GM23338 (cell line): ENCODE measurements at regions not wholly inside any gene's neighbourhood (a gene's known extent, or its start where the extent isn't known, plus 50 kb on each side); places are given as distances from the start of the nearest gene placed in this dataset.

Source experiments
- ATAC-seq: fragments of 200-7000 bp; cut with Tn5 transposase; 3 replicates; pipeline ENCODE4 v1.9.1; 2020
- DNase-seq: peaks from one replicate; pipeline ENCODE4 v3.0.0-alpha.2; 2015; ENCODE audit warnings: low spot score
- H2AFZ ChIP-seq: fragments of 200-600 bp; sonication (generic); 2 replicates; pipeline ENCODE4 v1.8.0; 2016; ENCODE audit warnings: antibody characterized with exemption, mild to moderate bottlenecking, moderate library complexity
- H3F3A ChIP-seq: fragments of 200-600 bp; sonication (generic); replicated peaks from 2 replicates; pipeline ENCODE4 v1.8.0; 2017; ENCODE audit warnings: antibody characterized with exemption, mixed run types, low read depth
- H3K27ac ChIP-seq: fragments of 200-600 bp; sonication (generic); 2 replicates; pipeline ENCODE4 v1.6.1; 2016; ENCODE audit warnings: low read depth
- H3K27me3 ChIP-seq: fragments of 200-600 bp; sonication (generic); 2 replicates; pipeline ENCODE4 v1.8.0; 2016; ENCODE audit warnings: mild to moderate bottlenecking, mixed run types, moderate library complexity; ENCODE audit not compliant: insufficient read depth
- H3K36me3 ChIP-seq: fragments of 200-600 bp; sonication (generic); 2 replicates; pipeline ENCODE4 v1.8.0; 2016; ENCODE audit warnings: mild to moderate bottlenecking; ENCODE audit not compliant: insufficient read depth
- H3K4me1 ChIP-seq: fragments of 200-600 bp; sonication (generic); 2 replicates; pipeline ENCODE4 v1.8.0; 2016; ENCODE audit warnings: mild to moderate bottlenecking, moderate library complexity; ENCODE audit not compliant: insufficient read depth
- H3K4me2 ChIP-seq: fragments of 200-600 bp; sonication (generic); 2 replicates; pipeline ENCODE4 v1.7.1; 2017; ENCODE audit warnings: mixed run types
- H3K4me3 ChIP-seq: fragments of 200-600 bp; sonication (generic); 2 replicates; pipeline ENCODE4 v1.6.1; 2016; ENCODE audit warnings: mixed run types
- H3K79me2 ChIP-seq: fragments of 200-600 bp; sonication (generic); replicated peaks from 2 replicates; pipeline ENCODE4 v1.8.0; 2017; ENCODE audit warnings: mild to moderate bottlenecking; ENCODE audit not compliant: insufficient read depth
- H3K9me2 ChIP-seq: fragments of 200-600 bp; sonication (generic); 2 replicates; pipeline ENCODE4 v1.8.0; 2017; ENCODE audit not compliant: insufficient read depth
- H4K20me1 ChIP-seq: fragments of 200-600 bp; sonication (generic); replicated peaks from 2 replicates; pipeline ENCODE4 v1.8.0; 2017; ENCODE audit warnings: mild to moderate bottlenecking; ENCODE audit not compliant: insufficient read depth
- H3K27ac Mint-ChIP-seq: 2 replicates; pipeline ENCODE4 v1.8.0; 2020; ENCODE audit warnings: inconsistent platforms, mild to moderate bottlenecking, moderate library complexity, mixed read lengths
- H3K27me3 Mint-ChIP-seq: 3 replicates; pipeline ENCODE4 v1.8.0; 2022; ENCODE audit warnings: low read depth, mild to moderate bottlenecking, moderate library complexity, mixed read lengths, inconsistent platforms; ENCODE audit not compliant: insufficient read depth, poor library complexity
- H3K36me3 Mint-ChIP-seq: 3 replicates; pipeline ENCODE4 v1.8.0; 2021; ENCODE audit warnings: low read depth, mild to moderate bottlenecking, inconsistent platforms, moderate library complexity, mixed read lengths
- H3K4me1 Mint-ChIP-seq: 3 replicates; pipeline ENCODE4 v1.8.0; 2020; ENCODE audit warnings: mild to moderate bottlenecking, inconsistent platforms, mixed read lengths
- H3K4me3 Mint-ChIP-seq: 3 replicates; pipeline ENCODE4 v1.8.0; 2021; ENCODE audit warnings: moderate library complexity, mild to moderate bottlenecking, inconsistent platforms, mixed read lengths
- H3K9me3 Mint-ChIP-seq: 3 replicates; pipeline ENCODE4 v1.8.0; 2020; ENCODE audit warnings: moderate library complexity, mild to moderate bottlenecking, inconsistent platforms, mixed read lengths
- CREB1 ChIP-seq: fragments of 250-450 bp; sonication (Bioruptor Pico); IDR thresholded peaks from 2 replicates; pipeline ENCODE4 v1.5.0; 2020; ENCODE audit warnings: low read depth, mild to moderate bottlenecking, moderate library complexity
- EZH2 ChIP-seq: fragments of 200-600 bp; sonication (generic); IDR thresholded peaks from one replicate; pipeline ENCODE4 v1.8.0; 2017; ENCODE audit warnings: antibody characterized with exemption, mild to moderate bottlenecking, low read depth; ENCODE audit not compliant: unreplicated experiment
- EZH2phosphoT487 ChIP-seq: fragments of 200-600 bp; sonication (generic); IDR thresholded peaks from one replicate; pipeline ENCODE4 v1.8.1; 2018; ENCODE audit warnings: antibody characterized with exemption; ENCODE audit not compliant: unreplicated experiment
- JUNB ChIP-seq: IDR thresholded peaks from one replicate; pipeline ENCODE4 v1.6.1; 2016; ENCODE audit warnings: antibody characterized with exemption; ENCODE audit not compliant: unreplicated experiment
- NANOG ChIP-seq: IDR thresholded peaks from 2 replicates; pipeline ENCODE4 v1.6.1; 2016; ENCODE audit warnings: antibody characterized with exemption, borderline replicate concordance
- POLR2AphosphoS5 ChIP-seq: IDR thresholded peaks from 2 replicates; pipeline ENCODE4 v1.6.1; 2016; ENCODE audit warnings: antibody characterized with exemption, low read depth
- STAT1 ChIP-seq: IDR thresholded peaks from one replicate; pipeline ENCODE4 v1.6.1; 2016; ENCODE audit warnings: antibody characterized with exemption; ENCODE audit not compliant: unreplicated experiment
- ZNF114 ChIP-seq: fragments of 250-450 bp; sonication (Bioruptor Pico); IDR thresholded peaks from 2 replicates; pipeline ENCODE4 v1.5.0; 2020; ENCODE audit warnings: mild to moderate bottlenecking, moderate library complexity
- ZNF331 ChIP-seq: fragments of 250-450 bp; sonication (Bioruptor Pico); IDR thresholded peaks from 2 replicates; pipeline ENCODE4 v1.5.0; 2020; ENCODE audit warnings: low read depth, mild to moderate bottlenecking, moderate library complexity
- TF ChIP-seq, protein P1 (sequence below): fragments of 250-450 bp; sonication (Bioruptor Pico); IDR thresholded peaks from 2 replicates; pipeline ENCODE4 v1.5.0; 2020; ENCODE audit warnings: mild to moderate bottlenecking, moderate library complexity
- TF ChIP-seq, protein P2 (sequence below): IDR thresholded peaks from 2 replicates; pipeline ENCODE4 v1.6.1; 2016; ENCODE audit warnings: antibody characterized with exemption
- TF ChIP-seq, protein P3 (sequence below): IDR thresholded peaks from one replicate; pipeline ENCODE4 v1.6.1; 2018; ENCODE audit warnings: antibody characterized with exemption; ENCODE audit not compliant: unreplicated experiment
- TF ChIP-seq, protein P4 (sequence below), 2 experiments: fragments of 200-600 bp in 1 of 2; sonication (generic) in 1 of 2; conservative IDR thresholded peaks; 2 replicates each; pipeline versions ENCODE4 v1.5.1 to v1.6.1; 2016 to 2017; ENCODE audit warnings: antibody characterized with exemption in 2 of 2, low read depth in 2 of 2, mild to moderate bottlenecking in 2 of 2, moderate library complexity in 1 of 2

DNA sequence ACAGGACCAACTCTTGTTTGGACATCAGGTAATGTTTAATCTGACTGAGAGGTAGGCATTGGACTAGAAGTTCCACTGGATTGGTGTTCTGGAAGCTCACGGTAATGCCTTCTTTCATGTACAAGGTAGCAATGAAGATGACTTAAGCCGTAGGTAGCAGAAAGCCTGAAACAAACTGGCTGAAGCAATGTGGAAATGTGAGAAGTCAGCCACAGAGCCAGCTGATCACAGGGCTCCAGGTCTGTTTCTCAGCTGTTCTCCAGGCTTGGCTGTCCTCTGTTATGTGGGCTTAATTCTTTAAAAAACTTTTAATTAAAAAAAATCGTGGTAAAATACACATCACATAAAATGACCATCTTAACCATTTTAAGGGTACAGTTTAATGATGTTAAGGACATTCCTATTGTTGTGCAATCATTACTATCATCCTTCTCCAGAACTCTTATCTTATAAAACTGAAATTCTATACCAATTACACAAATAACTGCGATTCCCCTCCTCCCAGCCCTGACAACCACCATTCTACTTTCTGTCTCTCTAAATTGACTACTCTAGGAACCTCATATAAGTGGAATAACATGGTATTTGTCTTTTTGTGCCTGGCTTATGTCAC is 101.4 kb upstream of the ZNF32 start:
- no peak for DNase-seq
- H3K27me3 ChIP-seq, result peaks cover under 1% of the 10 kb centered on the region; the same call in 1 of the 2 replicates
- no peaks in the 10 kb centered on the region for H3K9me2 ChIP-seq
- H3F3A ChIP-seq, result no peaks in the 10 kb centered on the region
- H2AFZ ChIP-seq, result no peak overlapping the region
- no peak for ATAC-seq
- H3K4me3 ChIP-seq, result no peak overlapping the region
- Mint-ChIP-seq H3K9me3 (no peaks in the 10 kb centered on the region; the same call in 2 of the 3 replicates), H3K27me3 (peaks cover 23% of the 10 kb centered on the region), H3K4me1 (peaks cover 15% of the 10 kb centered on the region), H3K27ac (no peak overlapping the region), H3K4me3 (no peak overlapping the region), H3K36me3 (no peaks in the 10 kb centered on the region)
- no peak overlapping the region for H3K4me2 ChIP-seq
- TF ChIP-seq ZNF331 (CRISPR knock-in tag) (no peak), CREB1 (CRISPR knock-in tag) (no peak), NANOG (no peak), ZNF114 (no peak), EZH2 (no peak), STAT1 (no peak), EZH2phosphoT487 (no peak), JUNB (no peak), POLR2AphosphoS5 (no peak)
- TF ChIP-seq, protein P1, sequence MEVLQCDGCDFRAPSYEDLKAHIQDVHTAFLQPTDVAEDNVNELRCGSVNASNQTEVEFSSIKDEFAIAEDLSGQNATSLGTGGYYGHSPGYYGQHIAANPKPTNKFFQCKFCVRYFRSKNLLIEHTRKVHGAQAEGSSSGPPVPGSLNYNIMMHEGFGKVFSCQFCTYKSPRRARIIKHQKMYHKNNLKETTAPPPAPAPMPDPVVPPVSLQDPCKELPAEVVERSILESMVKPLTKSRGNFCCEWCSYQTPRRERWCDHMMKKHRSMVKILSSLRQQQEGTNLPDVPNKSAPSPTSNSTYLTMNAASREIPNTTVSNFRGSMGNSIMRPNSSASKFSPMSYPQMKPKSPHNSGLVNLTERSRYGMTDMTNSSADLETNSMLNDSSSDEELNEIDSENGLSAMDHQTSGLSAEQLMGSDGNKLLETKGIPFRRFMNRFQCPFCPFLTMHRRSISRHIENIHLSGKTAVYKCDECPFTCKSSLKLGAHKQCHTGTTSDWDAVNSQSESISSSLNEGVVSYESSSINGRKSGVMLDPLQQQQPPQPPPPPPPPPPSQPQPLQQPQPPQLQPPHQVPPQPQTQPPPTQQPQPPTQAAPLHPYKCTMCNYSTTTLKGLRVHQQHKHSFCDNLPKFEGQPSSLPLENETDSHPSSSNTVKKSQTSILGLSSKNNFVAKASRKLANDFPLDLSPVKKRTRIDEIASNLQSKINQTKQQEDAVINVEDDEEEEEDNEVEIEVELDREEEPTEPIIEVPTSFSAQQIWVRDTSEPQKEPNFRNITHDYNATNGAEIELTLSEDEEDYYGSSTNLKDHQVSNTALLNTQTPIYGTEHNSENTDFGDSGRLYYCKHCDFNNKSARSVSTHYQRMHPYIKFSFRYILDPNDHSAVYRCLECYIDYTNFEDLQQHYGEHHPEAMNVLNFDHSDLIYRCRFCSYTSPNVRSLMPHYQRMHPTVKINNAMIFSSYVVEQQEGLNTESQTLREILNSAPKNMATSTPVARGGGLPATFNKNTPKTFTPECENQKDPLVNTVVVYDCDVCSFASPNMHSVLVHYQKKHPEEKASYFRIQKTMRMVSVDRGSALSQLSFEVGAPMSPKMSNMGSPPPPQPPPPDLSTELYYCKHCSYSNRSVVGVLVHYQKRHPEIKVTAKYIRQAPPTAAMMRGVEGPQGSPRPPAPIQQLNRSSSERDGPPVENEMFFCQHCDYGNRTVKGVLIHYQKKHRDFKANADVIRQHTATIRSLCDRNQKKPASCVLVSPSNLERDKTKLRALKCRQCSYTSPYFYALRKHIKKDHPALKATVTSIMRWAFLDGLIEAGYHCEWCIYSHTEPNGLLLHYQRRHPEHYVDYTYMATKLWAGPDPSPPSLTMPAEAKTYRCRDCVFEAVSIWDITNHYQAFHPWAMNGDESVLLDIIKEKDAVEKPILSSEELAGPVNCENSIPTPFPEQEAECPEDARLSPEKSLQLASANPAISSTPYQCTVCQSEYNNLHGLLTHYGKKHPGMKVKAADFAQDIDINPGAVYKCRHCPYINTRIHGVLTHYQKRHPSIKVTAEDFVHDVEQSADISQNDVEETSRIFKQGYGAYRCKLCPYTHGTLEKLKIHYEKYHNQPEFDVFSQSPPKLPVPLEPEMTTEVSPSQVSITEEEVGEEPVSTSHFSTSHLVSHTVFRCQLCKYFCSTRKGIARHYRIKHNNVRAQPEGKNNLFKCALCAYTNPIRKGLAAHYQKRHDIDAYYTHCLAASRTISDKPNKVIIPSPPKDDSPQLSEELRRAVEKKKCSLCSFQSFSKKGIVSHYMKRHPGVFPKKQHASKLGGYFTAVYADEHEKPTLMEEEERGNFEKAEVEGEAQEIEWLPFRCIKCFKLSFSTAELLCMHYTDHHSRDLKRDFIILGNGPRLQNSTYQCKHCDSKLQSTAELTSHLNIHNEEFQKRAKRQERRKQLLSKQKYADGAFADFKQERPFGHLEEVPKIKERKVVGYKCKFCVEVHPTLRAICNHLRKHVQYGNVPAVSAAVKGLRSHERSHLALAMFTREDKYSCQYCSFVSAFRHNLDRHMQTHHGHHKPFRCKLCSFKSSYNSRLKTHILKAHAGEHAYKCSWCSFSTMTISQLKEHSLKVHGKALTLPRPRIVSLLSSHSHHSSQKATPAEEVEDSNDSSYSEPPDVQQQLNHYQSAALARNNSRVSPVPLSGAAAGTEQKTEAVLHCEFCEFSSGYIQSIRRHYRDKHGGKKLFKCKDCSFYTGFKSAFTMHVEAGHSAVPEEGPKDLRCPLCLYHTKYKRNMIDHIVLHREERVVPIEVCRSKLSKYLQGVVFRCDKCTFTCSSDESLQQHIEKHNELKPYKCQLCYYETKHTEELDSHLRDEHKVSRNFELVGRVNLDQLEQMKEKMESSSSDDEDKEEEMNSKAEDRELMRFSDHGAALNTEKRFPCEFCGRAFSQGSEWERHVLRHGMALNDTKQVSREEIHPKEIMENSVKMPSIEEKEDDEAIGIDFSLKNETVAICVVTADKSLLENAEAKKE, result no peak
- TF ChIP-seq, protein P2, sequence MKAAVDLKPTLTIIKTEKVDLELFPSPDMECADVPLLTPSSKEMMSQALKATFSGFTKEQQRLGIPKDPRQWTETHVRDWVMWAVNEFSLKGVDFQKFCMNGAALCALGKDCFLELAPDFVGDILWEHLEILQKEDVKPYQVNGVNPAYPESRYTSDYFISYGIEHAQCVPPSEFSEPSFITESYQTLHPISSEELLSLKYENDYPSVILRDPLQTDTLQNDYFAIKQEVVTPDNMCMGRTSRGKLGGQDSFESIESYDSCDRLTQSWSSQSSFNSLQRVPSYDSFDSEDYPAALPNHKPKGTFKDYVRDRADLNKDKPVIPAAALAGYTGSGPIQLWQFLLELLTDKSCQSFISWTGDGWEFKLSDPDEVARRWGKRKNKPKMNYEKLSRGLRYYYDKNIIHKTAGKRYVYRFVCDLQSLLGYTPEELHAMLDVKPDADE, result no peak
- TF ChIP-seq, protein P3, sequence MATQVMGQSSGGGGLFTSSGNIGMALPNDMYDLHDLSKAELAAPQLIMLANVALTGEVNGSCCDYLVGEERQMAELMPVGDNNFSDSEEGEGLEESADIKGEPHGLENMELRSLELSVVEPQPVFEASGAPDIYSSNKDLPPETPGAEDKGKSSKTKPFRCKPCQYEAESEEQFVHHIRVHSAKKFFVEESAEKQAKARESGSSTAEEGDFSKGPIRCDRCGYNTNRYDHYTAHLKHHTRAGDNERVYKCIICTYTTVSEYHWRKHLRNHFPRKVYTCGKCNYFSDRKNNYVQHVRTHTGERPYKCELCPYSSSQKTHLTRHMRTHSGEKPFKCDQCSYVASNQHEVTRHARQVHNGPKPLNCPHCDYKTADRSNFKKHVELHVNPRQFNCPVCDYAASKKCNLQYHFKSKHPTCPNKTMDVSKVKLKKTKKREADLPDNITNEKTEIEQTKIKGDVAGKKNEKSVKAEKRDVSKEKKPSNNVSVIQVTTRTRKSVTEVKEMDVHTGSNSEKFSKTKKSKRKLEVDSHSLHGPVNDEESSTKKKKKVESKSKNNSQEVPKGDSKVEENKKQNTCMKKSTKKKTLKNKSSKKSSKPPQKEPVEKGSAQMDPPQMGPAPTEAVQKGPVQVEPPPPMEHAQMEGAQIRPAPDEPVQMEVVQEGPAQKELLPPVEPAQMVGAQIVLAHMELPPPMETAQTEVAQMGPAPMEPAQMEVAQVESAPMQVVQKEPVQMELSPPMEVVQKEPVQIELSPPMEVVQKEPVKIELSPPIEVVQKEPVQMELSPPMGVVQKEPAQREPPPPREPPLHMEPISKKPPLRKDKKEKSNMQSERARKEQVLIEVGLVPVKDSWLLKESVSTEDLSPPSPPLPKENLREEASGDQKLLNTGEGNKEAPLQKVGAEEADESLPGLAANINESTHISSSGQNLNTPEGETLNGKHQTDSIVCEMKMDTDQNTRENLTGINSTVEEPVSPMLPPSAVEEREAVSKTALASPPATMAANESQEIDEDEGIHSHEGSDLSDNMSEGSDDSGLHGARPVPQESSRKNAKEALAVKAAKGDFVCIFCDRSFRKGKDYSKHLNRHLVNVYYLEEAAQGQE, result no peak
- TF ChIP-seq, protein P4, sequence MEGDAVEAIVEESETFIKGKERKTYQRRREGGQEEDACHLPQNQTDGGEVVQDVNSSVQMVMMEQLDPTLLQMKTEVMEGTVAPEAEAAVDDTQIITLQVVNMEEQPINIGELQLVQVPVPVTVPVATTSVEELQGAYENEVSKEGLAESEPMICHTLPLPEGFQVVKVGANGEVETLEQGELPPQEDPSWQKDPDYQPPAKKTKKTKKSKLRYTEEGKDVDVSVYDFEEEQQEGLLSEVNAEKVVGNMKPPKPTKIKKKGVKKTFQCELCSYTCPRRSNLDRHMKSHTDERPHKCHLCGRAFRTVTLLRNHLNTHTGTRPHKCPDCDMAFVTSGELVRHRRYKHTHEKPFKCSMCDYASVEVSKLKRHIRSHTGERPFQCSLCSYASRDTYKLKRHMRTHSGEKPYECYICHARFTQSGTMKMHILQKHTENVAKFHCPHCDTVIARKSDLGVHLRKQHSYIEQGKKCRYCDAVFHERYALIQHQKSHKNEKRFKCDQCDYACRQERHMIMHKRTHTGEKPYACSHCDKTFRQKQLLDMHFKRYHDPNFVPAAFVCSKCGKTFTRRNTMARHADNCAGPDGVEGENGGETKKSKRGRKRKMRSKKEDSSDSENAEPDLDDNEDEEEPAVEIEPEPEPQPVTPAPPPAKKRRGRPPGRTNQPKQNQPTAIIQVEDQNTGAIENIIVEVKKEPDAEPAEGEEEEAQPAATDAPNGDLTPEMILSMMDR (conservative IDR thresholded peaks at IDR 0.05; ENCODE audit: low read depth in 2 of 2), result no peak
- no peak overlapping the region for H3K27ac ChIP-seq
- no peaks in the 10 kb centered on the region for H4K20me1 ChIP-seq
- no peaks in the 10 kb centered on the region for H3K79me2 ChIP-seq
- H3K36me3 ChIP-seq, result no peaks in the 10 kb centered on the region
- H3K4me1 ChIP-seq, result peaks cover 16% of the 10 kb centered on the region
